Anterior cingulate cortex (tissue), 58 donors: ENCODE measurements at regions not wholly inside any gene's neighbourhood (a gene's known extent, or its start where the extent isn't known, plus 50 kb on each side); places are given as distances from the start of the nearest gene placed in this dataset.

ENCODE experiments used
- DNase-seq, 58 donors: peaks; one replicate each; lab custom pipeline; 2025; lab: John Stamatoyannopoulos, UW

DNA sequence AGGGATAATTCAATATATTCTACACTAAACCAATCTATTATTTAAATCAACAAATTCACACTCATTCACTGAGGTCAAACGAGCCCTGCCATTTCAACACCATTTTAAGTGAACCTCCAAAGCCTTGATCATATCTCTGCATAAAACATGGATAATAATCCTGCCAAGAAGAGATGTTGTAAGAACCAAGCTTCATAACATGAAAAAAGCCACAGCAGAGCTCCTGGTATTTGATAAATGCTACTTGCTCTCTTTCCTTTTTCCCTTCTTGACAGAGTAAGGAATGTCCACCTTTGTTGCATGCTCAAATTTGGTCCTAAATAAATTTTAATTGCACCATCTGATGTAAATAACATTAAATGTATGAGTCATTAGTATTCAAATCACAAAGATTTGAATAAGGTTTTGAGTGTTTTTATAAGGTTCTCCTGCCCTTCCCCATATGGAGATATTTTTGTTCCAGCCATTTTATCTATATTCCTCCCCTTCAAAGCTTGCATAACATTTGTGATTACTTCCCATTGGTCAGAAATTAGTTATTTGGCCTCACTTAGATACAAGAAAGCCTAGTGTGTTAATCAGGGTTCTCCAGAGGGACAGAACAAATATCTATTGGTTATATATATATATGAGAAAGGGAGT lies 318.8 kb downstream of the RND3 start:
- DNase-seq, result no peak

DNA sequence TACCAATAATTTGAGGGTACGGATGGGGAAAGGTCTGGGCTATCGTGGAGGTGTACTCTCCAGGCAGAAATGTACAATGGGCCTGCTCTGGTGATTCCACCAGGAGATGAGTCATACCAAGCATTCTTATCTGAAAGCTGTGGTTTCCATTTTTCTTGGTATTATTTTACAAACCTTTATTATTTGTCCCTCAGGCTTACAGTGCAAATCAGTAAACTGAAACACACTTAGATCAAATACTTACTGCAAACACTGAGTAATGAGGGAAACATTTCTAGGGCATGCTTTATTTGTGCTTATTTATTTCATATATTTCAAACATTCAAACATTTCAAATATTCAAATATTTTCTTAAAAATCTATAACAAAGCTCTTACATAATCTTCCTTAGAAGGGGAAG lies 319.8 kb downstream of the RND3 start:
- DNase-seq, result no peak

DNA sequence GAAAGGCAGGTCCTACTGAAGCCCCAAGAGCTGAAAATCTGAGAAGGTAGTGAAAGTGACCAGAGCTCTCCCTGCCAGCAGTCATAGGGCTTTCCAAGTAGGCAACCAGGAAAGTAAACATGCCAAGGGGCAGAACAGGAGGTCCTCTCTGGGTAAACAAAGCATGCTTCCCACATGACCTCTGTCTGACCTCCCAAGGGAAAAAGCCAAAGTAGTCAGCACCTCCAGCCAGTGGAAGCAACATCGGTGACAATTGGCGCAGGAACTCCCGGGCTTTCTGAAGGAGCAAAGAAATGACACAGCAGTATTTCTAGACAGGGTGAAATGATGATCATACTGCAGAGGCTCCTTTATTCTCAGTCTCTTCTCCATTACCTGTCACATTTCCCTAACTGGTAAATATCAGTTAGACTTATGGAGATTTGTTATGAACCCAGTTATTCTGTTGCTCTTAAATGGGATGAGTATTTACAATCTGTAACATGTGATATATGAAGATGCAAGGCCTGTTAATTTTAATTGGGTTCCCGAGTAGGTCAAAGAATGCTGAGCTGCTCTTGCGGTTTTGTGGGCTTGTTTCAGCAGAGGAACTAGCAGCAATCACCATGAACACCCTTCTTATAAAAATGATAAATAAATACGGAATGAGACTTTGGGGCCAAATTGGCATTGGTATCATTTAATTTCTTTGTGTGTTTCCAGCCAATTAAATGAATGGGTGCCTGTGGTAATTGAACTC lies 321.0 kb downstream of the RND3 start:
- peak in 44 of 58 donors; percentile 2 to 72 (median 24) for DNase-seq

DNA sequence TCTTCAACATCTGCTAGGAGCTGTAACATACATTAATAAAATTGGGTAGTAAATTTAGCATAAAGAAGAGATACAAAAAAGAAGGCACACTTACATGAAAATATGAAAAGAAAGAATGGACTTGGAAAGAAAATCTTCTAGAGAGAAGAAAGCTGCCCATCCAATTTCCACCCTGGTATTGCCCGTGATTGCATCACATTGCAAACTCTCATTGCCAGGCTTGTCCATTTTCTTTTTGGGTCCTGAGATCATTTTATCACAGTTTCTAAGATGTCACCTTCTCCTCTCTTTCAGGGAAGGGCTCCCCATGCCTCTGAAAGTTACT lies 321.5 kb downstream of the RND3 start:
- no peak for DNase-seq

DNA sequence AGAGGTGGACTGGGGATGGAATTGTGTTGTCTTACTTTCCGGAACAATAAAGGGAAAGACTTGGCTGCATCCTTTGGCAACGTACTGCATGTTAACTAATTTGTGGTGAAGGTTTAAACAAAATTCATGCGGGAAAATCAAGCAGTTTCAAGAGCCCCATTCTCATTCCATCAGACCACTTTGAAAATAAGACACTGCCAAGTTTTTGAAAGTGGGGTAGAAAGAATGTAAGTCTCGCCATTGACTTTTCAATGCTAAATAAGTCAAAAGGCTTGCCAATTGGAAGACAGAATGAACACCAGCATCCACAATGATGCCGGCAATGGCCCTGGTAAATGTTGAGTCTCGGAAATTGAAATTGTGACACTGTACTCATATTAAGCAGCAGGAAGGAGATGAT lies 322.0 kb downstream of the RND3 start:
- DNase-seq, result no peak

DNA sequence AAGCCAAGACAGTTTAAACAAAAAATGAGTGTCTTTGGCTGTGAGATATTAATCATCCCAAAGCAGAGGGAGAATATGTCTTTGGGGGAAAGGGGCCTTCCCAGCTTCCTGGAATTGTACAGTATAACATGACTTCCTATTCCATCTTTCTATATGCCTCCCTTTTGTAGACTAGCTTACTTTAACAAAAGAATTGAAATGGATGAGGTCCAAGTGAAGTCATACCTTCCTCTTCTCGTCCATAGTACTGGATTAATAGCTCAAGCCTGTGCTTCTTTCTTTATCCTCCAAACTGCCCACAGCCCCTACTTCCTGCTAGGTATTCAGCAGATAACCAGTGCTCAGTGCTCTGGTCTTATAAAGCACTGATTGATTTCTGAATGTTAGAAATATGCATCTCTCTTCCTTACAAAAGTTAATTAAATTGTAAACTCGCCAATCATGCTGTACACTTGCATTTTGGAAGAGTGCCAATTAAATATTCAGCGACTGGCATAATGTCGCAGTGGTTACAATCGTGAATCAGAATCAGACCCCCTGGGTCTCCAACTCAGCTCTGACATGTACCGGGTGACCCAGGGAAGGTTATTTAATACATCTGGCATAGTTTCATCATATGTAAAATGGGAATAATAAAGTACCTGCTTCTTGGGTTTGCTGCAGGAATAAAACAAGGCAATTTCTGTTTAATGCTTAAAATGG lies 325.1 kb downstream of the RND3 start:
- DNase-seq, result no peak

DNA sequence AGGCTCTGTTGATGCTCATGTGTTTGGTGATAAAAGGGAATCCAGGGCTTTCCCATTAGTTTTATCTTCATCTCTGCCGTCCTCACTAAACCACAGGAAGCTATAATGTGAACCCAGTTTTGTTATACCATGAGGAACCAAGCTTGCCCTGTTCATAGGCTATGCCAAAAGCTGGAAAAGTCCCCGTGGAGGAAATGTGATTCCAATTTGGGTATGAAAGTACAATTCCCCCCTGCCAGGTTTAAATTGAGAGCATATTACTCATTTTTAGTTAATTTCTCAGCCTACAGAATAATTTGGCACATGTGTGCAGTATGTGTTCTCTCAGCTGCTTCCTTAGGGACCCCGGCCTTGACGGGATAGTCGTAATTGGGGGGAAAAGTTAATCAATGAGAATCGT lies 327.4 kb downstream of the RND3 start:
- DNase-seq, result no peak

DNA sequence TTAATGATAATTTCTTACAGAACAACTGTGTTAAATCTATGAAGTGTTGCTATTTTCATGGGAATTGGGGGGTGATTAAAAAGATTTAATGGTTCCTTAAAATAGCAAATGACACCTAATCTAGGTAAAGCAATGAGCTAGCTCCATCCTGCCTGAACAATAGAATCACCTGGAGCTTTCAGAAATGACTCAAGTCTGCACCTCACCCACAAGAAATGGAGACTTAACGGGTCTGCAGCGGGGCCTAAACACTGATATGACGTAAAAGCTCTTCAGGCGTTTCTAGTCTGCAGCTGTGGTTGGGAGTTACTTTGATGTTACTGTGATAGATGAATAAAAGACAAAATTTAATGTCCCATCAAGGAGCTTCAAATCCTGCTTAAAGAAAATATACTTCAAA lies 328.2 kb downstream of the RND3 start:
- no peak for DNase-seq

DNA sequence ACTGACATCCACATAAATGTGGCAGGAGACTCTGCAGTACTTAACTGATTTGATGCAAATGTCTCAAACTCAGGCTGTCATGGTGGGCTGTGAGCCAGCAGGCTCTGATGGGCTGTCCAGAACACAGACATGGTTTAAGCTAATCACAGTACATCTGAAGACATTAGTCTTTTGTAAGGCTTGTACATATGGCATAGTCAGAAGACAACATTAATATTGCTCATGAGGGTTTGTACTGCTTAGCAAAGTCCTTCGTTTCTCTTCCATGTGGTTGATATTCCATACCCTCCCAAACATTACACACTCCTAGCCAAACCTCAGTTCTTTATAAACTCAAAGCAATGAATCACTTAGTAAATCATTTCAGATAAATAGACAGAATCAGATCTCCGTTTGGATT lies 330.6 kb downstream of the RND3 start:
- no peak for DNase-seq

DNA sequence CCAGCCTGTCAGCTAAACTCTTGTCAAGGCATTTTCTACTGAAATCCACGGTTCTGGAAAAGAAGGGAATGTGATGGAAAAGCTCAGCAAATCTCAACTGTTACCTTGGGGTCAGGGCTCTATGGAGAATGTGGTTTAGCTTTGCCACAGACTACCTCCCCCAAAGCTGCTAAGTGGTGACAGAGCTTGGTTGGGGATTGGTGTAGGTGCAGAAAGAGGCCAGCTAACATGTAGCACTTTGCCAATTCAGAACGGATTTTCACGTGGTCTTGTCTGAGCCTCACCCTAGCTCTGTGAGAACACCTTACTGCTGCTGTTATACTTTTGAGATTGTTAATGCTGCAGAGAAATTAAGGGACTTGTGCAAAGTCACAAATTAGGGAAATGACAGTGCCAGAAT lies 331.1 kb downstream of the RND3 start:
- no peak for DNase-seq

DNA sequence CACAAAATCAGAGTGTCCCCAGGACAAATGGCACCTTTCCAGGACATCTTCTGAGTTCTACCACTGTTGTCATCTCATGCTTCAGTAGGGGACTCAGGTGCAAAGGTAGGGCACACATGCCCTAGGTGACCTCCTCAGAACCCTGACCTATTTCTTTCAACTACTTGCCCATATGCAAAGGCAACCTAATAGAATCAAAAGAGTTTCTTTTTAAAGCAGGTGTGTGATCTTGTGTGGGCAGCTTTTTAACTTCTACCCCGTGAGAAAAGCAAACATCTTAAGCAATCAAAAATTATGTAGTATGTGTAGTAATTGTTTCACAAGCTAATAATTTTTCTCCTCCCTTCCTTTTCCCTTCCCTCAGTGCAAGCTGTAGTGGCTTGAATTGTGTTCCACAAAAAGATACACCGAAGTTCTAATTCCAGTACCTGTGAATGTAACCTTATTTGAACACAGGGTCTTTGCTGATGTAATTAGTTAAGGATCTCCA lies 333.1 kb downstream of the RND3 start:
- no peak for DNase-seq

DNA sequence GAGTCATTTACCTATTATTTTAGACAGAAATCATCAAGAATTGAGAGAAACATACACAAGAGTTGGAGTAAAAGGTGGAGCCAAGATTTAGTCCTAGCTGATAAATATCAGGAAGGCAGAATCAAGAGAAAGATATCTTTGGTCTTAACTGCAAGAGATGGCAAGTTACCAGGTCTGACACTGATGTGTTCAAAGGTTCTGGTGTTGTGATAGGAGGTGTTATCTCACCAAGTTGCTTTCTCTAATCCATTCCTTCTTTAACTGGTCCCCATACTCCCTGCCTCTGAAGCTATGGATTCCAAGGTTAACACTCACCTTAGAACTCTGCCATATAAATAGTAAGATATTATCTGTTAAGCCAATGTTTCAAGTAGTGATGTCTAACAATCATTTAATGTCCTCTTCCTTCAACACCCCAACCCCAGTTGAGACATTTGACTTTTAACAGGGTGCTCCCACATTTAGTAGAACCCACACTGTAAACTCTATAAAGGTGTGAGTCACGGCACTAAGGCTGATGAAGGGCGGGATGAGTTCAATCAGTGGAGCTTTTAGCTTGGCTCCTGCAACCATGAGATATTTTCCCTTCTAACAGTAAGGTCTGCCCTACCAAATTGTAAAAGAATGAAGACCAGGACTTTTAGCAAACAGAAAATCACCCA lies 333.7 kb downstream of the RND3 start:
- DNase-seq, result no peak

DNA sequence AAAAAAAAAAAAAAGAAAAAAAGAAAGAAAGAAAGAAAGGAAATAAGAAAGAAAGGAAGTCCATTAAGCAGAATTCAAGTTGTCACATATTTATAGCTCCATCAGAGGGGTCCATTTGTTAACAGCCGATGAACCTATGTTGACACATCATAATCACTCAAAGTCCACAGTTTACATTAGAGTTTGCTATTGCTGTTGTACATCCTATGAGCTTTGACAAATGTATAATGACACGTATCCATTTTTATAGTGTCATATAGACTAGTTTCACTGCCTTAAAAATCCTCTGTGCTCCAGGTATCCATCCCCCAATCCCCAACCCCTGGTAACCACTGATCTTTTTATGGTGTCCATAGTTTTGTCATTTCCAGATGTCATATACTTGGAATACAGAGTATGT lies 335.2 kb downstream of the RND3 start:
- no peak for DNase-seq

DNA sequence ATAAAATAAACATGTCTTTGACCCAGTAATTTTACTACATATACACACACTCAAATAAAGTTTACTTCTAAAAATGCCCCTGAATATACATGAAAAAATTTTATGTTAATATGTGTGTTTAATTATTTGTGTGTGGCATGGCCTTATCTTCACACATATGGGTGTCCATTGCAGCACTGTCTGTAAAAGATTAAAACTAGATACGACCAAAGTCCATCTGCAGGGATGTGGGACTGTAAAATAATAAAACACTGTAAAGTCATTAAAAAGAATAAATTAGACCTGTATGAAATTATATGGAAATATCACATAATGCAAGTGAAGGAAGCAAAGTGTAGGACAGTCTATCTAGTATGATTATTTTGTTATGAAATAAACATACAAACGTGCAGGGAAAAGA lies 337.3 kb downstream of the RND3 start:
- DNase-seq, result no peak

DNA sequence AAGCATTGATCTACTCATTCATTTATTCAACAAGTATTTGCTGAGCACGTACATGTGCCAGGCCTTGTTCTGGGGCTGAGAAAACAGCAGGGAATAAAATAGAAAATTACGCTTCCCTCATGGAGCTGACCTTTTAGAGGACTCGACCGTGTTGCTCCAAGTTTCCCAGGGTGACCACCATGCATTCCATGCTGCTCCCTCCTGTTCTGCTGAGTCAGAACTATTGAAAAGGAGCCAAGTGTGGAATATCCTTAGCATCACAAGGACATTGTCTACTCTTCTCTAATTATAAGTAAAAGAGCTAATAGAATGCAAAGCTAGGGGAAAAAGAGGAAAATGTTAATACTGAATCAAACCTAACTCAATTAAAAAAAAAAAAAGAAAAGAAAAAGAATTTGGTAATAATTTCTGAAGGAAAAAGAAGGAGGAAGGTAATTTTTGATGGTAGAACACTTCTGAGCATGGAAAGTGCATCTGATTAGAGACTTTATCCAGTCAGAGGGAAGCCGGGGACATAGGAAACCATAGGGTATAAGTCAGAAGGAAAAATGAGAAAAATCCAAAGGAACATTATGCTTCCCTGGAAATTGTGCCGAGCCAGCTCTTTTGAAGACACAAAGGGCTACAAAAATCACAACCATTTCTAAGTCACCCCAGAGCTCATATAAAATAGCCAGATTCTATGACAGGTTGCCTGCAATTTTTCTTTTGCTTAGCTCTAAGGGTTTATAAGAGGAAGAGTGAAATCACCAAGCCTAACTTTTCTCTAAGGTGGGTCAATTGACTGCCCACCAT lies 339.4 kb downstream of the RND3 start:
- DNase-seq, result no peak

DNA sequence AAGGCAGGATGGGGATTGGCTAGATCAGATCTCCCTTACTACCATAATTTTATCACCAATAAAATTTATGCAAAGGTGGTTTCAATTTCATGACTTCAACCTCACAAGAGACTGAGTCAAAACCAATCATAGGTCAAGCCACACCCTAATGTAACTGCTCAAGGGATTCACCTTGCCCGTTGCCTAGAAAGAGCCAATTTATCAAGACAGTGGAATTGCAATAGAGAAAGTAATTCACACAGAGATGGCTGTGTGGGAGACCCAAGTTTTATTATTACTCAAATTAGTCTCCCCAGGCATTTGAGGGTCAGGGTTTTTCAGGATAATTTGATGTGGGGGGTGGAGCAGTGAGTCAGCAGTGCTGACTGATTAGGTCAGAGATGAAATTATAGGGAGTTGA lies 340.6 kb downstream of the RND3 start:
- DNase-seq, result no peak

DNA sequence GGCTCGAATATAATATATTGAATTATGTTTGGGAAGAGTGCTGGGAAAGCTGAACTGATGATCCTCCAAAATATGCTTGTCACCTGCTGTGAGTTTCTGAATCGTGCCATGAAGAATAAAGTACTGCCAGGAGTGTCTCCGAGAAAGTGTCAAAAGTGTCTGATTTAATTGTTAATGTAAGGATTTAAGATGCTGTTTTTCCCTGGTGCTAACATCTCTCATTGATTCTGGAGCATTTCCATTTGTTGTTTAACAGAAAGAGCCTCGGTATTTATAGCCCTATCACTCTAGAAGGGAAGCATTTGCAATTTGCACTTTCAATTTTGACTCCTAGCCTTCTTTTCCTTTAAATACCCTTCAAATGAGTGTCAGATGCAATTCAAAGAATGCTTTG lies 342.2 kb downstream of the RND3 start:
- no peak for DNase-seq

DNA sequence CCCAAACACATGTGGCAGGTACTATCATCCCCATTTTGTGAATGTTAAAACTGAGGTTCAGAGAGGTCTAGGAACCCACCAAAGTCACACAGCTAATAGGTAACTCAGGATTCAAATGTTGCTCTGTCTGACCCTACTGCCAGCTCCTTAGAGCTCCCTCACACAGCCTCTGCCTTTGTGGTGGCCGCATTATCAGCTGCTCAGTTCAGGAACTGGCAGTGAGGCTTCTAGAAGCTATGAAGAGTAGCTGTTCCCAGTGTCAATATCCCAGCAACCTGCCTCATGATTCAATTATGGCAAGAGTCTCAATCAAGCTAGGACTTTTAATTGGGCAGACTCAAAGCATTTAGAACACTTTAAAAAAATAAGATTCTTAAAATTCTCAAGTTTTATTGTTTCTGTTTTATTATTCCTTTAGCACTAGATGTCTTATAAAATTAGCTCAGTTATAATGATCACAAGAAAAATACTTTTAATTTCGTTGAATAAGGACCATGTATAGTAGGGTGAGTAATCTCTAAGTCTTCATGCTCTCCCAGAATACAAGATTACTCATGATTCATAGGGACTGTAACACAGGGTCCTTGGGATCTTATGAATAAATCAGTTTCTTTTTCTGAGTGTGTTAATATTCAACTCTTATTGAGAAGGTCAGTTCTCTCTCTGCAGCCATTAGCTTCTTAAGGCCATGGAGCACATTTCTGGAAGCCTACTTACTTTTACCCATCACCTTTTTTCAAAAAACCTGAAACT lies 342.7 kb downstream of the RND3 start:
- peak in 2 of 58 donors; percentile 6 to 9 for DNase-seq

DNA sequence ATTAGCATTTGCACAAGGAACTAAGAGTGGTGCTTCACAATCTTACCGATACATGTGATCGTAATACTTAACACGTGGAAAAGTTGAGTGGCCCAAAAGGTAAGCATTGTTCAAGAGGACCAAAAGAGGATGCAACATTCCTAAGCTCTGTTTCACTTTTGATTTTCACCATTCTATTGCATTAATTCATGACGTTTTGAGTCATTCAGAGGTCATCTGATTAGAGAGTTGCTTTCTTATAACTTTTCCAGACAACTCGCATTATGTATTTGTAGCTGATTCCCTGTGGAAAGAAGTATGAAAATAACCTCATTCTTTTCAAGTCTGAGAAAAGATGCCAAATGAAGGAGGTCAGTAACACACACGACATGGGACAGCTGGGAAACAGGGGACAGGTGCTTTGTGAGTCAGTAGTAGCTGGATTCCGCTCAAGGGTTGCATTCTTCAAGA lies 344.4 kb downstream of the RND3 start:
- no peak for DNase-seq

DNA sequence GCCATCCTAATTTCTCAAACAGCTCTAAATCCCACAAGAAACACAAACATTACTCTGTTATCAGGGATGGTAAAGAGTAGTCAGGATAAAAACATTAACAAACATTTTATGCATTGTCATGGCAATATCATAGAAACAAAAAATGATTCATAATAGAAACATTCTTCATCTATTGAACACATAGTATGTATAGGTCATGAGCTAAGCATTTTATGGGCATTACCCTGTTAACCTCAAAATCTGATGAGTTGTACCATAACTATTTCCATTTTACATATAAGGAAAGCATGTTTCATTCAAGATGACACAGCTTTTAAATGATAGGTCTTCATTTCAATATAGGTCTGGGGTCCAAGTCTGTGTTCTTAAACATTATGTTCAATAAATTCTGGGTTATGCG lies 344.9 kb downstream of the RND3 start:
- DNase-seq, result no peak
